Fibroblast of skin of left quadriceps (primary cell): ENCODE measurements at regions not wholly inside any gene's neighbourhood (a gene's known extent, or its start where the extent isn't known, plus 50 kb on each side); places are given as distances from the start of the nearest gene placed in this dataset.
A peak's percentile ranks its signal among the peaks of the same experiment; 100 is the strongest.

ENCODE experiments used
- DNase-seq, 2 experiments: peaks; one replicate each; pipeline ENCODE4 v3.0.0-alpha.2; 2013; ENCODE audit warnings: low read depth in 2 of 2

GRCh38 chr16:59238246-59238645 lies 504.1 kb upstream of the GOT2 start:
- DNase-seq: no peak

DNA sequence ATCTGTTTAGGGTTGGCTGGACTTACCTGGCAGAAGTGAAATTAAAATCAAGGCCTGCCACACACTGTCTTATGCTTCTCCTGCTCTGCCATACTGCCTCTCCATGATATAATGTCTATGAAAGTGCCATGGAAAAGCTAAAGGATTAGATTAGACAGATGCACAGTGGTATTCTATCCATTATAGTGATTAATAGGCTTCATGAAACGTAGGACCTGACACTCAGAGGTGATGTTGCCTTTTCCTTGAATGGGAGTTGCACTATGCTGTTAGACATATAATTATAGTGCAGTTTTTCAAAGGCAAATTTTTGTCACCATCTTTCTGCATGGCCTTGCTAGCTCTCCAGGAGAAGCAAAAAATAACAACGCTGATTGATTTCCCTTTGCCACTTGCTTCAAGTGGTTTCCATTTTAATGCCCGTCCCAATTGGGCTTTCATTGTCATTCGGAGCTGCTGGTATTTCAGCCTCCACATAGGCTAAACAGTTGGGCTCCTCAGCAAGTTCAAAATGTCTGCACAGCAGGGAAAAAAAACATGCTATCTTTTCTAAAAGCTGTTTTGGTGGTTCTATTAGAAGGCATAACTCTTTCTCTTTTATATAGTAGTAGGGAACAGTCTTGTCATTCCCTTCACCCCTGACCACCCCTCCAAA lies 502.8 kb upstream of the GOT2 start:
- DNase-seq: no peak

DNA sequence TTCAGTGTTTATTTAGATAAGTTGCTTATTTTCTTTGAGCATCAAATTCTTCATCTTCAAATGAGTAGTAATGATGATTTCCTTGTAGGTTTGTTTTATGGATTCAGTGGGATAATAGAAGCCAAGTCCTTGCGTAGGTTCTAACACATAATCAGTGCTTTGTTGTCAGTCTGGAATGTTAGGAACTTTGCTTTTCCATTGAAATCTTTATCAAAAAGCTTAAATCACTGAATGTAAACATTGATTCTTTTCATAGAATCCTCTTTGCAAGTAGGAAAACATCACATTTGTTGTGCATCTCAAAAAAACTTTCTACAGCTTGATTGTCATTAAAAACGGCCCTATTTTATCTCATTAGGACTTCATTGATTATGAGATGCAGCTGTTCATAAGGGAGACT lies 490.3 kb upstream of the GOT2 start:
- no peak for DNase-seq

DNA sequence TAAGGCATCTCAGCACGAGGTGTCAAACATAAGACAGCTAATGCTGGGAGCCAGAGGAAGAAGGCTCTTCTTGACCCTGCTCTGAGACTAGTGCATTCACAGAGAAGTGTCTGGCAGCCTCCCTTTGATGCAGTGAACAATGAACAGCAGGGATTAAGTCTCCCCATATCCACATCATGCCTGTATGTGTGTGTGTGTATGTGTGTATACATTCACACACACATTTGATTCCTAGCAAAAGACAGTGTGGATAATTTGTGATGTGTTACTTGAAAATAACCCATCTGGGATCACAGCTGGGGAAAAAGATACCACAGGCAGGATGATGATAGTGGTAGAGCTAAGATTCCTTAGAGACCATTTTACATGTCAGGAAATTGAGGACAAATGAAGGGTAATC lies 485.9 kb upstream of the GOT2 start:
- no peak for DNase-seq

DNA sequence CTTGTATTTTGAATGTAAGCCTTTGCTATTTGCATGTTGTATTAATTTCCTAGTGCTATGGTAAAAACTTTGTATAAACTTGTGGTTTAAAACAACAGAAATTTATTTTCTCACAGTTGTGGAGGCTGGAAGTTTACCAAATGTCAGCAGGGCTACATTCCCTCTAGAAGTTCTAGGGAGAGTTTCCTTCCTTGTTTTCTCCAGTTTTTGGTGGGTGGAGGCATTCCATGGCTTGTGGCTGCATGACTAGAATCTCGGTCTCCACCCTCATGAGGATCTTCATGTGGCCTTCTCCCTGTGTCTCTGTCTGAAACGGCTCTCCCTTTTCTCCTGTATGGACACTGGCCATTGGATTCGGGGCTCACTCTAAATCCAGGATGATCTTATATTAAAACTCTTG lies 482.2 kb upstream of the GOT2 start:
- DNase-seq: no peak

- DNase-seq: no peak
These were observed 480.3 kb upstream of the GOT2 start for GRCh38 chr16:59214455-59214854.

- no peak for DNase-seq
These were observed 479.8 kb upstream of the GOT2 start for GRCh38 chr16:59213952-59214351.

- DNase-seq: no peak
These were observed 478.4 kb upstream of the GOT2 start for GRCh38 chr16:59212492-59213024.

DNA sequence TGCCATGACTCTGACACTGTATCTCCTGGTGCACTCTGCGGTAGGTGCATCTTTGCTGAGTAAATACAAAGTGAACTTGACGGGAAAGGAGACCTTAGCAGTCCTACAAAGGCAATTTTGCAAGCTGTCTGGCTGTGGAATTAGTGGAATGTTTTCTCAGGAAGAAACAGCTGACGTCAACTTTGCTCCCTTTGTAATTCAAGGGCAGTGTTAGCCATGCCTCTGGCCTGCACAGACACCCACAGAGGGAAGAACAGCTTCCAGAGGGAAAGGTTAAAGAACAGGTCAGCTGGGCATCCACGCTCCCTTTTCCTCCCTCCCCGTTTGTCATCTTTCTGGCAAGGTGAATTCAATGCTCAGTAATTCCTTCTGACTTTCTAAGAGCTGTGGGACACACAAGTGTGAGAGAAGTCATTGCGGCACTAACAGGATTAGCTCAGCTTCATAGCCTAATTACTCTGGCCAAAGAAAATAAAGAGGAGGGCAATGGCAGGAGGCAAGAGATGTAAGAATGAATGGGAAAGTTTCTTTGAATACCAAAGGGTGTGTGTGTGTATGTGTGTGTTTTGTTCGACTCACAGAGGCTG lies 476.9 kb upstream of the GOT2 start:
- peak; percentile 22 to 23 for DNase-seq

GRCh38 chr16:59205403-59205802 lies 471.3 kb upstream of the GOT2 start:
- DNase-seq: no peak

GRCh38 chr16:59204589-59204988 lies 470.5 kb upstream of the GOT2 start:
- DNase-seq: no peak

- no peak for DNase-seq
These were observed 468.2 kb upstream of the GOT2 start for GRCh38 chr16:59202233-59202862.

DNA sequence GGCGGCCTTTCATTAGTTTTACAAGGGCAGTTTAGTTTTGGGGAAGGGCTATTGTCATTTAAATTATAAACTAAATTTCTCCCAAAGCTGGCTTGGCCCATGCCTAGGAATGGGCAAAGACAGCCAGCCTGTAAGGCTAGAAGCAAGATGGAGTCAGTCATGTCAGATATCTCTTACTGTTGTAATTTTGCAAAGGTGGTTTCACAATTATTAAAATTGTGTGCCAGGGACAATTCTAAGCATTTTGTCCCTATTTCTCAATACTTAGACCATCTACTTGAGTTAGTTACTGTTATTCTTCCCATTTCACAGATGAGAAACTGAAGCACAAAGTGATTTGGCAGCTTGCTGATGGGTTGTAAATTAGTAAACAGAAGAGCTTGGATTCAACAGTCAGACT lies 467.7 kb upstream of the GOT2 start:
- DNase-seq: no peak

DNA sequence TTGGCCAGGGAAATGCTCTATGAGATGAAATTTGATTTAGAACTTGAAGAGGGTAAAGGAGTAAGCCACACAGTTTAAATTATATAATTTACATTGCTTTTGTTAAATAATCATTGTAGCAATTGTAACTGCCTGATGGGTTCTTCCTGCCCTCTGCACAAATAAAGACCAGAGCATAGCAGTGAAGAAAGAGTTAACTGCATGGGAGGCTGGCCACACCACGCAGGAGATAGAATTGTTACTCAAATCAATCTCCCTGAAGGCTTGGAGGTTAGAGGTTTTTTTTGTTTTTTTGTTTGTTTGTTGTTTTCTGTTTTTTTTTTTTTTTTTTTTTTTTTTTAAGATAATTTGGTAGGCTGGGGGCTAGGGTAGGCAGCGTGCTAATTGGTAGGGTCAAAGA lies 467.0 kb upstream of the GOT2 start:
- DNase-seq: no peak

DNA sequence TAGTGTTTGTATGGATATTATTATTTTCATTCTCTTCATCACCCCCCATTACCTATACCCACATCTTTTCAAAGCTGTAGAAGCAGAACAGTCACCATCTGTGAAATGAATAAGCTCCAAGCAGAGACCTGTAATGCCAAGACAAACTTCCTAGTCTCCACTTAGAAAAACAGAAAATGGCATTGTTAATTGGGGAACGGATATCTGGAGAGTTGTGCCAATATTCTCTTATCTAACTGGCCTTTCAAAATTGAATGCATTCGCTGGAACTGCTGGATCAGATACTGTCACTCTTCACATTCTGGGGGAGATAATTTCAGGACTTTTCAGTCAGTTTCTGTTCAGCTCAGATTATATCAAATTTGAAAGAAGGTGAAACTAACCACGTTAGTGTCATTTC lies 464.4 kb upstream of the GOT2 start:
- no peak for DNase-seq

DNA sequence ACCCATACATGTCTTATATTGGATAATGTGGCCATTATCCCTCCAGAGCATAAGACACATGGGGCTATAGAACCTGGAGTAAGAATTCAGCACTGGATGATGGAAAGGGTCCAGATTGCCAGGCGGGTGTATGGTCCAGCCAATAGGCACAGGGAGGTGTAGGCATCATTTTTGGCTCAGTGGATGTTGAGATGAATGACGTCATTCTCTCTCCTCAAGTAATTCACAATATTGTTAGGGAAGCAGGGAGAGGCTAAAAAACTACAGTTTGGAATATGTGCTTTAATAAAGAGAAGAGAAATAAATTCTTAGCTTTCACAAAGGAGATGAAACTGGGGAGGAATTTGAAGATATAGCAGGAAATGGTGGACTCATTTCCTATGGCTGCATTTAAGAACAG lies 461.1 kb upstream of the GOT2 start:
- no peak for DNase-seq

- no peak for DNase-seq
These were observed 459.5 kb upstream of the GOT2 start for GRCh38 chr16:59193637-59194036.

GRCh38 chr16:59192551-59193199 lies 458.6 kb upstream of the GOT2 start:
- DNase-seq: peak in 1 of 2 experiments; percentile 4

GRCh38 chr16:59190731-59191130 lies 456.6 kb upstream of the GOT2 start:
- DNase-seq: no peak

DNA sequence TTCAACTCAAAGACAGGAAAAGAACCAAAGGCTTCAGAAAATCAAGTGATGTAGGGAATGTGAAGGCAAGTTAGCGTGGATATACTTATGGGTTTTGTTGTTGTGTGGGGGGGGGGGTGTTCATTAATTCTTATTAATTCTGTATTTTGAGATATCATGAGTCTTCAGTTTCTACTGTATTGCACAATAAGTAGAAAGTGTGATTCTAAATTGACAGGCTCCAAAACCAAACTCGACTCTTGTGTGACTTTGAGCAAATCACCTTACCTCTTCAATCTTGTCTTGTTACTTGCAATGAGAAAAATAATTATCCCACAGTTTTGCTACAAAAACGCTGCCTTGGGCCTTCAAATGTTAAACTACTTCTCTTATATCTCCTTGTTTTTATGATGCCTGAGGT lies 453.9 kb upstream of the GOT2 start:
- DNase-seq: no peak

GRCh38 chr16:59181821-59182420 lies 447.8 kb upstream of the GOT2 start:
- DNase-seq: no peak

- no peak for DNase-seq
These were observed 446.0 kb upstream of the GOT2 start for GRCh38 chr16:59180083-59180476.
